ENCODE measurements at regions not wholly inside any gene's neighbourhood (a gene's known extent, or its start where the extent isn't known, plus 50 kb on each side); places are given as distances from the start of the nearest gene placed in this dataset.

DNA sequence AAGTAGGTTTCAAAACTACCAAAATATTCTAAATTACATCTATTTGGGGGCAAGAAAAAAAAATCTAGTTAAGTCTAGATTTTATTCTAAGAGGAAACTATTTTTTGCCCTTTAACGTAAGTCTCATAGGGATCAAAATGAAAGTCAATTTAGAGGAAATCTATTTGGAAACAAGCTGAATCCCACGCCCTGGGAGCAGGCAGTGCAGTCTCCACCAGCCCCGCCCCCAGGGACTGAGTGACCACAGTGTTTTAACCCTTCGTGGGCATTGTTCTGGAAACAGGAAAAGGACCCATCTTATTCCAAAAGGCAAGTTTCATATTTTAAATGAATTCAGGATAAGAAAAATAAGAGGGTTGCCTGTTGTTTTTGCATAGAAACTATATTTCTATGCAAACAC, 209.7 kb downstream of the SPRY2 start:
- TF ChIP-seq YY1 (IDR thresholded peaks at IDR 0.05; ENCODE audit: insufficient read depth, insufficient read length) = no peak
- TF ChIP-seq ZNF274 (IDR thresholded peaks at IDR 0.05; ENCODE audit: low read depth, low read length) = no peak
- no peak for TF ChIP-seq SUZ12 (IDR thresholded peaks at IDR 0.05; ENCODE audit: extremely low read depth, insufficient read depth, insufficient read length)
